H9 (cell line): ENCODE measurements at regions not wholly inside any gene's neighbourhood (a gene's known extent, or its start where the extent isn't known, plus 50 kb on each side); places are given as distances from the start of the nearest gene placed in this dataset.

Experiments used
- DNase-seq: peaks from one replicate; pipeline ENCODE4 v3.0.0-alpha.2; 2017
- H2AFZ ChIP-seq: one replicate; pipeline ENCODE4 v1.6.1; 2013; ENCODE audit warnings: mild to moderate bottlenecking, low read length, control low read depth, moderate library complexity
- H2AK5ac ChIP-seq: 2 replicates; pipeline ENCODE4 v1.6.1; 2013; ENCODE audit warnings: low read length, control low read depth, mixed read lengths; ENCODE audit not compliant: insufficient read length
- H2BK120ac ChIP-seq: one replicate; pipeline ENCODE4 v1.6.1; 2013; ENCODE audit warnings: low read depth, mild to moderate bottlenecking, low read length, control low read depth, inconsistent platforms; ENCODE audit not compliant: poor library complexity, severe bottlenecking
- H2BK12ac ChIP-seq: 2 replicates; pipeline ENCODE4 v1.6.1; 2013; ENCODE audit warnings: low read length, control low read depth, mixed read lengths, low read depth; ENCODE audit not compliant: insufficient read length
- H2BK15ac ChIP-seq: 2 replicates; pipeline ENCODE4 v1.6.1; 2013; ENCODE audit warnings: low read depth, low read length, control low read depth
- H2BK20ac ChIP-seq: one replicate; pipeline ENCODE4 v1.6.1; 2013; ENCODE audit warnings: low read depth, mild to moderate bottlenecking, low read length, control low read depth, inconsistent platforms; ENCODE audit not compliant: poor library complexity, severe bottlenecking
- H2BK5ac ChIP-seq: 2 replicates; pipeline ENCODE4 v1.6.1; 2013; ENCODE audit warnings: low read length, control low read depth, mixed read lengths; ENCODE audit not compliant: insufficient read length
- H3K14ac ChIP-seq: 2 replicates; pipeline ENCODE4 v1.6.1; 2013; ENCODE audit warnings: low read length, control low read depth; ENCODE audit not compliant: insufficient read depth
- H3K18ac ChIP-seq: 2 replicates; pipeline ENCODE4 v1.6.1; 2013; ENCODE audit warnings: low read depth, mild to moderate bottlenecking, mixed read lengths, low read length, control low read depth; ENCODE audit not compliant: insufficient read length
- H3K23ac ChIP-seq: 2 replicates; pipeline ENCODE4 v1.6.1; 2013; ENCODE audit warnings: low read length, control low read depth, mixed read lengths, low read depth; ENCODE audit not compliant: insufficient read length
- H3K23me2 ChIP-seq: 2 replicates; pipeline ENCODE4 v1.6.1; 2013; ENCODE audit warnings: low read depth, mild to moderate bottlenecking, mixed read lengths, low read length, control low read depth; ENCODE audit not compliant: insufficient read length, poor library complexity, severe bottlenecking
- H3K27ac ChIP-seq: 2 replicates; pipeline ENCODE4 v1.5.1; 2013; ENCODE audit warnings: low read length, control low read depth, mixed read lengths, low read depth; ENCODE audit not compliant: insufficient read length
- H3K27me3 ChIP-seq: 2 replicates; pipeline ENCODE4 v1.6.1; 2013; ENCODE audit warnings: low read length, control low read depth, inconsistent platforms; ENCODE audit not compliant: insufficient read depth
- H3K4ac ChIP-seq: 2 replicates; pipeline ENCODE4 v1.6.1; 2013; ENCODE audit warnings: low read depth, mild to moderate bottlenecking, control low read depth, inconsistent platforms, low read length, moderate library complexity
- H3K4me1 ChIP-seq: 2 replicates; pipeline ENCODE4 v1.6.1; 2013; ENCODE audit warnings: low read length, control low read depth, inconsistent platforms; ENCODE audit not compliant: insufficient read depth
- H3K4me2 ChIP-seq: 2 replicates; pipeline ENCODE4 v1.6.1; 2013; ENCODE audit warnings: low read length, control low read depth, mixed read lengths; ENCODE audit not compliant: insufficient read length, insufficient read depth
- H3K56ac ChIP-seq: 2 replicates; pipeline ENCODE4 v1.6.1; 2013; ENCODE audit warnings: low read depth, mild to moderate bottlenecking, mixed read lengths, low read length, control low read depth; ENCODE audit not compliant: insufficient read length
- H3K79me1 ChIP-seq: 2 replicates; pipeline ENCODE4 v1.6.1; 2013; ENCODE audit warnings: low read depth, mild to moderate bottlenecking, moderate library complexity, low read length, control low read depth, inconsistent platforms; ENCODE audit not compliant: insufficient read depth, poor library complexity, severe bottlenecking
- H3K79me2 ChIP-seq: 2 replicates; pipeline ENCODE4 v1.6.1; 2013; ENCODE audit warnings: low read length, control low read depth, inconsistent platforms; ENCODE audit not compliant: insufficient read depth
- H3K9ac ChIP-seq: 2 replicates; pipeline ENCODE4 v1.6.1; 2013; ENCODE audit warnings: low read length, control low read depth, mixed read lengths; ENCODE audit not compliant: insufficient read length; ENCODE audit errors: extremely low read depth
- H3K9me3 ChIP-seq: one replicate; pipeline ENCODE4 v1.6.1; 2013; ENCODE audit warnings: low read depth, low read length, inconsistent platforms; ENCODE audit not compliant: control insufficient read depth
- H3T11ph ChIP-seq: one replicate; pipeline ENCODE4 v1.6.1; 2013; ENCODE audit warnings: mild to moderate bottlenecking, low read length, control low read depth, inconsistent platforms
- H4K20me1 ChIP-seq: one replicate; pipeline ENCODE4 v1.6.1; 2013; ENCODE audit not compliant: control insufficient read depth, insufficient read length, insufficient read depth
- H4K5ac ChIP-seq: 2 replicates; pipeline ENCODE4 v1.6.1; 2013; ENCODE audit warnings: low read depth, mild to moderate bottlenecking, mixed read lengths, low read length, control low read depth; ENCODE audit not compliant: insufficient read length
- H4K8ac ChIP-seq: replicated peaks from 2 replicates; pipeline ENCODE4 v1.6.1; 2013; ENCODE audit warnings: low read length, control low read depth, mixed read lengths, low read depth; ENCODE audit not compliant: insufficient read length
- H4K91ac ChIP-seq: 2 replicates; pipeline ENCODE4 v1.6.1; 2013; ENCODE audit warnings: low read depth, mild to moderate bottlenecking, moderate library complexity, mixed read lengths, low read length, control low read depth; ENCODE audit not compliant: insufficient read length
- H3K27ac Mint-ChIP-seq, 3 experiments: 2 replicates in 2 of 3; 3 replicates in 1 of 3; pipeline ENCODE4 v1.8.0; 2020 to 2021; ENCODE audit warnings: mixed read lengths in 3 of 3, mild to moderate bottlenecking in 1 of 3, moderate library complexity in 1 of 3
- H3K27me3 Mint-ChIP-seq: 2 replicates; pipeline ENCODE4 v1.8.0; 2021; ENCODE audit warnings: low read depth, mild to moderate bottlenecking, moderate library complexity, mixed read lengths
- H3K36me3 Mint-ChIP-seq, 3 experiments: 2 replicates in 2 of 3; 3 replicates in 1 of 3; pipeline ENCODE4 v1.8.0; 2020 to 2021; ENCODE audit warnings: low read depth in 3 of 3, mixed read lengths in 3 of 3; ENCODE audit not compliant: insufficient read depth in 1 of 3
- H3K4me1 Mint-ChIP-seq, 2 experiments: 2 replicates each; pipeline ENCODE4 v1.8.0; 2020; ENCODE audit warnings: mixed read lengths in 2 of 2
- H3K4me3 Mint-ChIP-seq, 2 experiments: 2 replicates in 1 of 2; 3 replicates in 1 of 2; pipeline ENCODE4 v1.8.0; 2020 to 2021; ENCODE audit warnings: mild to moderate bottlenecking in 2 of 2, mixed read lengths in 2 of 2, moderate library complexity in 1 of 2
- H3K9me3 Mint-ChIP-seq, 2 experiments: 2 replicates in 1 of 2; 3 replicates in 1 of 2; pipeline ENCODE4 v1.8.0; 2020; ENCODE audit warnings: mild to moderate bottlenecking in 2 of 2, mixed read lengths in 2 of 2, moderate library complexity in 1 of 2
- CTCF ChIP-seq: fragments of 200-600 bp; sonication (generic); conservative IDR thresholded peaks from 3 replicates; pipeline ENCODE4 v1.8.0; 2021; ENCODE audit warnings: antibody characterized with exemption, mild to moderate bottlenecking
- WGBS: extraction: QIAGEN DNeasy Blood & Tissue Kit; methylation state at CpG from one replicate; pipeline ENCODE4 v1.1.7; 2013; ENCODE audit warnings: missing lambda C conversion rate, low lambda C conversion rate, mixed read lengths; ENCODE audit not compliant: insufficient read length; ENCODE audit errors: extremely low coverage; 5-methylcytosine and 5-hydroxymethylcytosine counted together

GRCh38 chr5:173549644-173550043 is 66.8 kb downstream of the BOD1 start:
- Histone ChIP-seq H3K27me3 (no peaks in the 10 kb centered on the region), H2BK120ac (no peak overlapping the region), H2BK5ac (no peak overlapping the region), H3K4me2 (no peak overlapping the region), H3K23me2 (no peaks in the 10 kb centered on the region), H2BK20ac (no peak overlapping the region), H3K9me3 (no peaks in the 10 kb centered on the region), H3K56ac (no peak overlapping the region), H3K9ac (no peak overlapping the region), H3K4ac (no peak overlapping the region), H3K27ac (no peak overlapping the region), H3K4me1 (no peaks in the 10 kb centered on the region), H4K8ac (no peak overlapping the region), H4K5ac (no peak overlapping the region), H4K20me1 (no peaks in the 10 kb centered on the region), H3K79me1 (no peaks in the 10 kb centered on the region), H2BK12ac (no peak overlapping the region), H3K23ac (no peak overlapping the region), H3K79me2 (no peaks in the 10 kb centered on the region), H3K18ac (no peak overlapping the region), H2AK5ac (no peak overlapping the region), H2AFZ (no peak overlapping the region), H3T11ph (no peak overlapping the region), H4K91ac (no peak overlapping the region), H2BK15ac (no peak overlapping the region), H3K14ac (no peak overlapping the region)
- Mint-ChIP-seq H3K27me3 (peaks cover 18% of the 10 kb centered on the region), H3K9me3 (no peaks in the 10 kb centered on the region), H3K27ac (no peak overlapping the region), H3K36me3 (no peaks in the 10 kb centered on the region), H3K4me3 (no peak overlapping the region), H3K4me1 (peaks cover 0 to 3% of the 10 kb centered on the region in 2 experiments; a peak in 2 of 4 replicates)
- WGBS, result no CpG with 5 or more reads among the region's 3 CpGs
- TF ChIP-seq CTCF, result no peak
- no peak for DNase-seq
